Left colon (tissue), 2 donors: ENCODE measurements at regions not wholly inside any gene's neighbourhood (a gene's known extent, or its start where the extent isn't known, plus 50 kb on each side); places are given as distances from the start of the nearest gene placed in this dataset.

Source experiments
- ATAC-seq: fragments of 200-7000 bp; cut with Tn5 transposase; one replicate; pipeline ENCODE4 v1.9.1; 2020; ENCODE audit warnings: mild to moderate bottlenecking, moderate library complexity
- DNase-seq, 2 donors: peaks; one replicate each; pipeline ENCODE4 v3.0.0-alpha.2; 2020
- intact Hi-C, 2 donors: fragments of 100-400 bp; cut with DNase I in 1 of 2; cut with micrococcal nuclease in 1 of 2; formaldehyde crosslinking; loops; one replicate each; pipeline versions ENCODE4 v1.11.2 to v1.14.0; 2022; cut with DNase I, micrococcal nuclease
- donor health status: DM: no; HTN: no; CAD: no.
- donor health status: DM: yes; HTN: yes; CAD: no.

DNA sequence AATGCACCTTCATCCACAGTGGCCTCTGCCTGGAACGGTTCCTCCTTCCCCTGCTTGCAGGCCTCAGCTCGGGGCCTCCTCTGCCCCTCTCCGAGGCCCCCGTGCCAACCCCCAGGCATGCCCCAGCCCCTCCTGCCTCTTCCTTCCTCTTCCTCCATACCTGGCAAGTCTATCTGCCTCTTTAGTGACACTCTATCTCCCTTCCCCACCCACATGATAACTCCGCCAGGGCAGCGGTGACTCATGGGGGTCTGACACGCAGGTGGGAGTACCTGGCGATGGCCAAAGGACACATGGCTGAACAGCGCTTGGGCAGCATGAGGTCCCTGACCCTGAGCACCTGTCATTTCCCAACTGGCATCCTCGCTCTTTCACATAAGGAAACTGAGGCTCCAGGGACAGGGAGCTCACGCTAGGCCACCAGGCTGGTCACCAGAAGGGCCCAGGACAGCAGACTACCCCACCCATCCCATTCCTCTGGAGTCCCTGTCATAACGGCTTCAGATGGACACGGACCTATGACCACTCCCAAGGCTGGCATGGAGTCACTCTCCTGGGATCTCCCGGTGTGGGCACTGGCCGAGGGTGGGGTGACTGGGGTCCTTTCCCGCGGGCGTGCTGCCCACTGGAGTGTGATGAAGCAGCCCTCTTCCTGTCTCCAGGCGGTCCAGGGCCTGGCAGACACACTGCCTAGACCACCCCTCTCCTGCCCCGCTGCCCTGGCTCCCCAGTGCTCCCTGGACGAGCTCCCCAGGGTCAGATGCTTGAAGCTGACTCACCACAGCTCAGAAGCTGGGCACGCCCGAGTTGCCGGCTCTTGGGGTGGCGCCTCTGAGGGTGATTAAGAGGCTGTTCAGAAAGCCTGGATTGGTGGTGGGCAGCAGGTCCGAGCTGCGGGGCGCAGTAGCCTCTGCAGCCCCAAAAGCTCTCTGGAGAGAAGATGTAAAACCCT lies 100.6 kb downstream of the ENGASE start:
- intact Hi-C loops = no loop called here
- DNase-seq = no peak
- no peak for ATAC-seq

GRCh38 chr17:79174193-79174765 lies 99.7 kb downstream of the ENGASE start:
- ATAC-seq (no peak), DNase-seq (no peak)
- intact Hi-C loops = no loop called here

- ATAC-seq (no peak), DNase-seq (no peak)
- intact Hi-C loops = no loop called here
Measured at GRCh38 chr17:79171188-79171587, 96.6 kb downstream of the ENGASE start.

GRCh38 chr17:79169861-79170260 lies 95.2 kb downstream of the ENGASE start:
- intact Hi-C loops = no loop called here
- no peak for ATAC-seq

DNA sequence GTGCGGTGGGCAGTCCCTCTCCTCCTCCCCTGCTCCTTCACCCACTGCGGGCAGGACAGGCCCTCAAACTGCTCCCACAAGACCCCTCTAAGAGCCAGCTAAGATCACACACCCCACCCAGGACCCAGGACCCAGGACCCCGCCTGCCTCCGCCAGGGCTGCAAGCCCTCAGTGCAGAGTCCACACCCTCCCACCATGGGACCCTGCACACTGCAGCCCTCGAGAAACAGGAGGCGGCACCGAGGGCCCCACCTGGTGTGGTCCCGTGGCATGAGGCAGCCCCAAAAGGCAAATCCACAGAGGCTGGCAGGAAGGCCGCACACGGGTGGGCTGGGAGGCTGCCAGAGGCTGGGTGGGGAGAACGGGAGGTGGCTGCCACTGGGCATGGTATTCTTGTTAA lies 94.7 kb downstream of the ENGASE start:
- no peak for DNase-seq
- ATAC-seq = no peak
- intact Hi-C loops = no loop called here

More at GRCh38 chr17:79169861-79170260, 95.2 kb downstream of the ENGASE start:
- DNase-seq = no peak

DNA sequence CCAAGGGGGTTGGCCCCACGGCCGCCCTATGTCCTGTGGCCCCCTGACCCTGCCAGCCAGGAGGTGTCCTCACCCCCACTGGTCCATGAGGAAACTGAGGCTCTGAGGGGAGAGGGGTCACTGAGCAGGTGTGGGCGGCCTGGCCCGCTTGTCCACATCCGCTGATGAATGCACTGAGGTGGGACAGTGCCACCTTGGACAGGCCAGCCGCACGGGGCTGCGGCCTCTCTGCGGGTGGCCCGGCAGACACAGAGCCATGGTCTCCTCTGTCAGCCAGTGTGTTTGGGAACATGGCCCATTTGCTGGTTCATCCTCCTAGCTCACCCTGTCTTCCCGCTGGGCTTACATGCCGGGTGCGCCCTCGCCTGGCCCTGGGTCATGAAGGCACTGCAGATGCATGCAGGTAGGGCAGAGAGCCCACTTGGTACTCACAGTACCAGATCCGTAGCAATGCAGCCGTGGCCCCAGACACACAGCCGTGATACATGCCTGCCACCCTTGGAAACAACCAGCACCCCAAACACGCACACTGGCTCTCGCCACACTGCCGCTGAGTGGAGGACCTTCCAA lies 93.9 kb downstream of the ENGASE start:
- ATAC-seq = no peak
- DNase-seq = no peak
- intact Hi-C loops = no loop called here

DNA sequence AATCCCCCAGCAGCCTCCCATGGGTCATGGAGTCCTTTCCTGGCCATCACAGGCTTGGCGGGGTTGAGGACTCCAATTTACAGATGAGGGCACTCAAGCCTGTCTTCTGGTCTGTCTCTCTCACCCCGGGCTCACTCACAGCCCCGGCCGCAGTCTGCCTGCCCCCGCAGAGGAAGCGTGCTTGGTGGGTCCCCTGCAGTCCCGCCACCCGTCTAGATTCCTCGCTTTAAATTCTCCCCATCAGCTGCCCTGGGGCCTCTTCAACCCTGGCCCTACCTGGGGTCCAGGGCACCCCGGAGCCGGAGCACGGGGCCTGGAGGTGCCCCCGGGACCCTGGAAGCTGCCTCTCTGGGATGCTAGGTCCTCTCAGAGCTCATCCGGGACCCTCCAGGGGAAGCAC lies 92.9 kb downstream of the ENGASE start:
- intact Hi-C loops = no loop called here
- no peak for DNase-seq
- no peak for ATAC-seq

- no peak for DNase-seq
- ATAC-seq = no peak
- intact Hi-C loops = no loop called here
Measured at GRCh38 chr17:79165756-79166473, 91.3 kb downstream of the ENGASE start.

DNA sequence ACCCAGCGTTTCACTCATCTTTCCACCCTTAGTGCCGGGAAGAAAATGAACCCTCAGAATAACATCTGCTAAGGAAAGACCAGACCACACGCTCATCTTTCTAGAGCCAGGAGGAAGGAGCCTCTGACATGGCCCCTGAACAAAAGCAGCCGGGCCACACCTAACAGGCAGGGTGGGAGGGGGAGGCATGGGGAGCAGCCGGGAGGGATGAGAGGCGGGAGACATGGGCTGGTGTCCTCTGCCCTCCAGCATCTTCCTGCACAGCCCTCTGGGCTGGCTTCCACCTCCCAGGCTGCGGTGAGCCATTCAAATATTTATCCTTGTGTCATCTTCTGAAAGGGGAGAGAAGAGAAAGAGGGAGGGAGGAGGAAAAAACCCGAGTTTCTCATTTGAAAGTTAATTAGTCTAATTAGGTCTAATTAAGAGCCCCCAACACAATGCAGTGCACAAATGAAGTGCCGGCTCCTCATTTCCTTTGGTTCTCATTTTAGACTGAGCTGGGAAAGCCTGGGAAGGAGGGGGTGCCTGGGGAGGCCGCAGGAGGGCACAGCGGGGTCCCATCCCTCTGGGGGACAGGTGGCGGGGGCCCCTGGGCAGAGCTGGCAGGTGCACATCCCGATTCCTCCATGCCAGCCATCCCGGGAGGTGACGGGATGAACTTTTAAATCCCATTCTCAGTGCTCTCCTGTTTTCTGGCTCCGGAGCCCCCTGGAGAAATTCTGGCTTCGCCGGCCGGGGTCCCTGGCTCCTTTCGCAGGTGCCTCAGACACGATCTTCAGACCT lies 90.5 kb downstream of the ENGASE start:
- DNase-seq (no peak), ATAC-seq (no peak)
- intact Hi-C loops = no loop called here

DNA sequence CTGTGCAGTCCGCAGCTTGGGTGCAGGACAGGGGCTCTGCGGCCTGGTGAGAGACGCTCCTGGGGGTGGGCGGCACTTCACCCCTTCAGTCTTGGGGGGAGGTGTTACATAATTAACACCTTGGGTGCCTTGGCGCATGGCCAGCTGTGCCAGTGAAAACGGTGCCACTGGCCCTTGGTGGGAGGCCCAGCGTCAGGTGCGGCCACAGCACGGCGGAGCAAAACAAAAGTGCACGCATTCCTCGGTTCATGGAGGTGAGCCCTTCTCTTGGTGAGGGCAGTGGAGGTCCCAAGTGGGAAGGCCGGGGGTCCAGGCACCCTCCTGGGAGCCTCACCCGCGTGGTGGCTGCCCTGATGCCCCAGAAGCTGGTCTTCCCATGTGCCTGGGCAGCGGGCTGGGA lies 89.8 kb downstream of the ENGASE start:
- ATAC-seq = no peak

GRCh38 chr17:79163071-79163470 lies 88.4 kb downstream of the ENGASE start:
- no peak for DNase-seq
- intact Hi-C loops = no loop called here
- no peak for ATAC-seq

More for the DNA sequence above, 89.8 kb downstream of the ENGASE start:
- intact Hi-C loops = no loop called here
- DNase-seq = no peak

DNA sequence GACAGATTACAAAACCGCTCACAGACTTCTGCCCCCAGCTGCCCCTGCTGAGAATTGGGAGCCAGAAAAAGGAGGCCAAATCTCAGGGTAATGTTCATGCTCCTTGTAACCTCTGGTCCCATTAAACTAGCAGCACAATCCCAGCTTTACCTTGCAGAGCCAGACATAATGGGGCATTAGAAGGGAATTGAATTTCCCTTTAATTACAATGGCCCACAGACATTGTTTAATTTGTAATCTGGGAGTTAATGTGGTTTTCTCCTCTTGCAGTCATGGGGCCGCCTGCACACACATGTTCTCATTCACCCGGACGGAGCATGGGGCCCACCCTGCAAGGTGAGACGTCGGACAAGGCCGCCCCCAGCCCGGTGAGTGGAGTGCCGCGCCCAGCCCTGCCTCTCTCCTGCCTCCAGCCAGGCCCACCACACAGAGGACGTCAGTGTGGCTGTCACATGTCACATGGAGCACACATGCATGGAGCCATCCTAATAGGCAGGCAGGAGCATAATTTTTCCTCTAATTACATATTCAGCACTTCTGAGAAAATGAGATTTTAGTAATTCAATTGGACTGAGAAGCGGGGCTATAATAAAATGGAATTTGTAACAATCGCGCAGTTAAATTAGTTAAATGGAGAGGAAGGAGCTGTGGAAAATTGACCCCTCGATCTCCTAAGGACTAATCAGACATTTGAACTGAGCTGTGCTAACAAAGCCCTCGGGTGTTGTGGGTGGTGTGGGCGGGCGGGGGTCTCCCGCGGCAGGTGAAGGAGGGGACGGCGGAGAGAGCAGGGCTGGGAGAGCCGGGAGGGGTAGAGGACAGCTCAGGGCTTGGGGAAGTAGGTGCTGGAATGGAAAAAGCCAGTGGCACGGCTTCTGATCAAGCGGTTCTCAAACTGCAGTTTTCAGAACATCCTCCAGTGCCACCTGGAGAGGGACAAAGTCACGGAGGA lies 87.7 kb downstream of the ENGASE start:
- intact Hi-C loops = no loop called here
- no peak for ATAC-seq
- no peak for DNase-seq

- intact Hi-C loops = no loop called here
- peak; percentile 47 for ATAC-seq
- DNase-seq = no peak
Measured at GRCh38 chr17:79160980-79161636, 86.5 kb downstream of the ENGASE start.

GRCh38 chr17:79159926-79160325 lies 85.3 kb downstream of the ENGASE start:
- intact Hi-C loops = no loop called here
- ATAC-seq = no peak
- DNase-seq = no peak

DNA sequence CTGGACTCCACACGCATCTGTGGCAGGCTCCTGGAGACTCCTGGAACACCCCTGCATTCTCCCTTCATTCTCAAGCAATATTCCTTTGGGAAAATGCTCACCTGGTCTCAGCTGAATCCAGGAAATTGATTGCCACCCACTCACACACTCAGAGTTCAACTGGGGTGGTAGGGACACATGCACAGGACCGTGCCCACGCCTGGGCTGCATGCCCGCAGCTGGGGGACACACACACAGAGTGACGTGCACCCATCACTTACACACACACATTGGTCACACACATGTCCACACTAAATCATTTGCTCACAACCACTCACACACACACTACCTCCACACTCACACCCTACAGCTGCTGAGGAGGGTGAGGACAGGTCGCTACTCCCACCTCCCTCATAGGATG lies 84.8 kb downstream of the ENGASE start:
- intact Hi-C loops = no loop called here
- DNase-seq (no peak), ATAC-seq (no peak)

- ATAC-seq = no peak
- intact Hi-C loops = no loop called here
- DNase-seq = no peak
Measured at GRCh38 chr17:79156463-79157095, 82.0 kb downstream of the ENGASE start.

- ATAC-seq = no peak
- DNase-seq = no peak
- intact Hi-C loops = no loop called here
Measured at GRCh38 chr17:79155701-79156100, 81.1 kb downstream of the ENGASE start.
